ENCODE measurements at regions not wholly inside any gene's neighbourhood (a gene's known extent, or its start where the extent isn't known, plus 50 kb on each side); places are given as distances from the start of the nearest gene placed in this dataset.

DNA sequence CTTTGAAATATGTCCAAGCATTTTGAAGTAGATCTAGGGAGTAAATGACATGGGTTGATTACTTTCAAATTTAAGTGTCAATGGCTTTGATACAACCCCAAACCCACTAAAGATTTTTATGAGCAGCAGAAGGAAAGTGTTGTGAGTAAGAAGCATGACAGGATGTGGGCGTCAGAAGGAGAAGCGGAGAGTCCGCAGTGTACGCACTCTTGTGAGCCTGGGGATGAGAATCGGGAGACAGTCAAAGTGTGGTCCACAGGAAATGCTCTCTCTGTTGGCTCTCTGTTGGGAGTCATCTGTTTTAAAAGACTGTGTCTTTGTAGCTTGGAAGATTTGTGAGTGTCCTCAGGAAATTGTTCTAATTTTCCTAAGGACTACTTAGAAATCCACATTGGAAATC lies 629.8 kb upstream of the ADARB2 start:
- TF ChIP-seq, protein P1, sequence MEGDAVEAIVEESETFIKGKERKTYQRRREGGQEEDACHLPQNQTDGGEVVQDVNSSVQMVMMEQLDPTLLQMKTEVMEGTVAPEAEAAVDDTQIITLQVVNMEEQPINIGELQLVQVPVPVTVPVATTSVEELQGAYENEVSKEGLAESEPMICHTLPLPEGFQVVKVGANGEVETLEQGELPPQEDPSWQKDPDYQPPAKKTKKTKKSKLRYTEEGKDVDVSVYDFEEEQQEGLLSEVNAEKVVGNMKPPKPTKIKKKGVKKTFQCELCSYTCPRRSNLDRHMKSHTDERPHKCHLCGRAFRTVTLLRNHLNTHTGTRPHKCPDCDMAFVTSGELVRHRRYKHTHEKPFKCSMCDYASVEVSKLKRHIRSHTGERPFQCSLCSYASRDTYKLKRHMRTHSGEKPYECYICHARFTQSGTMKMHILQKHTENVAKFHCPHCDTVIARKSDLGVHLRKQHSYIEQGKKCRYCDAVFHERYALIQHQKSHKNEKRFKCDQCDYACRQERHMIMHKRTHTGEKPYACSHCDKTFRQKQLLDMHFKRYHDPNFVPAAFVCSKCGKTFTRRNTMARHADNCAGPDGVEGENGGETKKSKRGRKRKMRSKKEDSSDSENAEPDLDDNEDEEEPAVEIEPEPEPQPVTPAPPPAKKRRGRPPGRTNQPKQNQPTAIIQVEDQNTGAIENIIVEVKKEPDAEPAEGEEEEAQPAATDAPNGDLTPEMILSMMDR (conservative IDR thresholded peaks at IDR 0.05; ENCODE audit: low read depth, low read length), result no peak
- no peak for TF ChIP-seq EZH2phosphoT487 (IDR thresholded peaks at IDR 0.05; ENCODE audit: borderline replicate concordance, low read length)

Data from PC-3 (cell line).